MM.1S (cell line): ENCODE measurements at regions not wholly inside any gene's neighbourhood (a gene's known extent, or its start where the extent isn't known, plus 50 kb on each side); places are given as distances from the start of the nearest gene placed in this dataset.
"Not testable (repeated sequence)": the region's sequence is repeated elsewhere in the genome, so short reads cannot be mapped to it uniquely, and the experiment has no call there.

Experiments
- EZH2phosphoT487 ChIP-seq: fragments of 300-600 bp; sonication (generic); IDR thresholded peaks from 2 replicates; pipeline ENCODE4 v1.6.1; 2018; ENCODE audit warnings: antibody characterized with exemption, low read length
- TF ChIP-seq, protein P1 (sequence below): fragments of 300-600 bp; sonication (generic); IDR thresholded peaks from 2 replicates; pipeline ENCODE4 v1.5.1; 2016; ENCODE audit warnings: antibody characterized with exemption, low read length, mixed read lengths

DNA sequence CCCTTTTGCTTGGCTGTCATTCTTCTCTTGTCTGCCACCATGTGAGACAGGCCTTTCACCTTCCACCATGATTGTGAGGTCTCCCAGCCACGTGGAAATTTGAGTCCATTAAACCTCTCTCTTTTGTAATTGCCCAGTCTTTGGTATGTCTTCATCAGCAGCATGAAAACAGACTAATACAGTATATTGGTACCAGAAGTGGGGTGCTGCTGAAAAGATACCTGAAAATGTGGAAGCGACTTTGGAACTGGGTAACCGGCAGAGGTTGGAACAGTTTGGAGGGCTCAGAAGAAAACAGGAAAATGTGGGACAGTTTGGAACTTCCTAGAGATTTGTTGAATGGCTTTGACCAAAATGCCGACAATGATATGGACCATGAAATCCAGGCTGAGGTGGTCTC, 103.9 kb downstream of the FOXD2 start:
- not testable (repeated sequence) for TF ChIP-seq EZH2phosphoT487
- TF ChIP-seq, protein P1, sequence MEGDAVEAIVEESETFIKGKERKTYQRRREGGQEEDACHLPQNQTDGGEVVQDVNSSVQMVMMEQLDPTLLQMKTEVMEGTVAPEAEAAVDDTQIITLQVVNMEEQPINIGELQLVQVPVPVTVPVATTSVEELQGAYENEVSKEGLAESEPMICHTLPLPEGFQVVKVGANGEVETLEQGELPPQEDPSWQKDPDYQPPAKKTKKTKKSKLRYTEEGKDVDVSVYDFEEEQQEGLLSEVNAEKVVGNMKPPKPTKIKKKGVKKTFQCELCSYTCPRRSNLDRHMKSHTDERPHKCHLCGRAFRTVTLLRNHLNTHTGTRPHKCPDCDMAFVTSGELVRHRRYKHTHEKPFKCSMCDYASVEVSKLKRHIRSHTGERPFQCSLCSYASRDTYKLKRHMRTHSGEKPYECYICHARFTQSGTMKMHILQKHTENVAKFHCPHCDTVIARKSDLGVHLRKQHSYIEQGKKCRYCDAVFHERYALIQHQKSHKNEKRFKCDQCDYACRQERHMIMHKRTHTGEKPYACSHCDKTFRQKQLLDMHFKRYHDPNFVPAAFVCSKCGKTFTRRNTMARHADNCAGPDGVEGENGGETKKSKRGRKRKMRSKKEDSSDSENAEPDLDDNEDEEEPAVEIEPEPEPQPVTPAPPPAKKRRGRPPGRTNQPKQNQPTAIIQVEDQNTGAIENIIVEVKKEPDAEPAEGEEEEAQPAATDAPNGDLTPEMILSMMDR = not testable (repeated sequence)
